ENCODE measurements at regions not wholly inside any gene's neighbourhood (a gene's known extent, or its start where the extent isn't known, plus 50 kb on each side); places are given as distances from the start of the nearest gene placed in this dataset.
"Not testable (repeated sequence)": the region's sequence is repeated elsewhere in the genome, so short reads cannot be mapped to it uniquely, and the experiment has no call there.

GRCh38 chrX:130485870-130486269 is 84.1 kb downstream of the RBMX2 start:
- ChIA-PET POLR2A (no interaction called here), CTCF (no interaction called here)
- Histone ChIP-seq H3K9me3 (ENCODE audit: control insufficient read depth in 1 of 2, insufficient read depth in 1 of 2, low read length in 2 of 2) (no peaks in the 10 kb centered on the region), H3K4me1 (ENCODE audit: insufficient read depth, low read length) (no peaks in the 10 kb centered on the region), H3K4me3 (ENCODE audit: low read length) (no peak overlapping the region), H3K27ac (ENCODE audit: low read depth in 1 of 2, low read length in 2 of 2) (no peak overlapping the region), H3K27me3 (ENCODE audit: control insufficient read depth in 1 of 2, insufficient read depth in 2 of 2, low read length in 2 of 2) (no peaks in the 10 kb centered on the region), H3K36me3 (ENCODE audit: insufficient read depth, low read length) (no peaks in the 10 kb centered on the region)
- ATAC-seq (ENCODE audit: poor library complexity) (no peak), DNase-seq (no peak)
- intact Hi-C loops (cut with DNase I, micrococcal nuclease) = no loop called here
- no peaks in the 10 kb centered on the region for H3K9me3 Mint-ChIP-seq
- no peaks in the 10 kb centered on the region for H3K4me1 Mint-ChIP-seq (ENCODE audit: low read depth)
- no peaks in the 10 kb centered on the region for H3K36me3 Mint-ChIP-seq (ENCODE audit: low read depth)
- H3K27me3 Mint-ChIP-seq = no peaks in the 10 kb centered on the region
- H3K4me3 Mint-ChIP-seq = no peak overlapping the region
- TF ChIP-seq CTCF (IDR thresholded peaks at IDR 0.05) = no peak
- H3K27ac Mint-ChIP-seq = no peak overlapping the region

GRCh38 chrX:130495502-130495901 is 93.7 kb downstream of the RBMX2 start:
- CTCF ChIA-PET = not testable (repeated sequence)

GRCh38 chrX:130497531-130497930 is 95.7 kb downstream of the RBMX2 start:
- Mint-ChIP-seq H3K27ac (no peak overlapping the region), H3K4me3 (no peak overlapping the region), H3K27me3 (no peaks in the 10 kb centered on the region), H3K4me1 (ENCODE audit: low read depth) (no peaks in the 10 kb centered on the region), H3K9me3 (no peaks in the 10 kb centered on the region), H3K36me3 (ENCODE audit: low read depth) (no peaks in the 10 kb centered on the region)
- Histone ChIP-seq H3K4me1 (ENCODE audit: insufficient read depth, low read length) (no peaks in the 10 kb centered on the region), H3K36me3 (ENCODE audit: insufficient read depth, low read length) (no peaks in the 10 kb centered on the region), H3K9me3 (ENCODE audit: control insufficient read depth in 1 of 2, insufficient read depth in 1 of 2, low read length in 2 of 2) (no peaks in the 10 kb centered on the region), H3K27me3 (ENCODE audit: control insufficient read depth in 1 of 2, insufficient read depth in 2 of 2, low read length in 2 of 2) (no peaks in the 10 kb centered on the region), H3K4me3 (ENCODE audit: low read length) (no peak overlapping the region), H3K27ac (ENCODE audit: low read depth in 1 of 2, low read length in 2 of 2) (no peak overlapping the region)
- intact Hi-C loops (cut with DNase I, micrococcal nuclease) = no loop called here
- DNase-seq (no peak), ATAC-seq (ENCODE audit: poor library complexity) (no peak)
- TF ChIP-seq CTCF (IDR thresholded peaks at IDR 0.05) = no peak
- CTCF ChIA-PET = no interaction called here
- POLR2A ChIA-PET = no interaction called here

More at GRCh38 chrX:130495502-130495901, 93.7 kb downstream of the RBMX2 start:
- H3K4me1 Mint-ChIP-seq (ENCODE audit: low read depth); POLR2A ChIA-PET; DNase-seq; intact Hi-C loops (cut with DNase I, micrococcal nuclease); H3K9me3 ChIP-seq (ENCODE audit: control insufficient read depth in 1 of 2, insufficient read depth in 1 of 2, low read length in 2 of 2); H3K9me3 Mint-ChIP-seq; H3K36me3 ChIP-seq (ENCODE audit: insufficient read depth, low read length); H3K4me1 ChIP-seq (ENCODE audit: insufficient read depth, low read length); H3K4me3 Mint-ChIP-seq; H3K27me3 Mint-ChIP-seq; H3K4me3 ChIP-seq (ENCODE audit: low read length); H3K27ac Mint-ChIP-seq; H3K36me3 Mint-ChIP-seq (ENCODE audit: low read depth); H3K27me3 ChIP-seq (ENCODE audit: control insufficient read depth in 1 of 2, insufficient read depth in 2 of 2, low read length in 2 of 2); ATAC-seq (ENCODE audit: poor library complexity); H3K27ac ChIP-seq (ENCODE audit: low read depth in 1 of 2, low read length in 2 of 2): not testable (repeated sequence)

GRCh38 chrX:130498653-130499274 is 97.0 kb downstream of the RBMX2 start:
- no peak overlapping the region for H3K4me3 Mint-ChIP-seq
- no peaks in the 10 kb centered on the region for H3K4me1 Mint-ChIP-seq (ENCODE audit: low read depth)

More at GRCh38 chrX:130498653-130499274, 97.0 kb downstream of the RBMX2 start:
- ChIA-PET CTCF (no interaction called here), POLR2A (no interaction called here)
- ATAC-seq (ENCODE audit: poor library complexity) (no peak), DNase-seq (no peak)
- no peaks in the 10 kb centered on the region for H3K27me3 Mint-ChIP-seq
- H3K27ac Mint-ChIP-seq = no peak overlapping the region
- intact Hi-C loops (cut with DNase I, micrococcal nuclease) = no loop called here
- TF ChIP-seq CTCF (IDR thresholded peaks at IDR 0.05) = no peak
- no peaks in the 10 kb centered on the region for H3K36me3 Mint-ChIP-seq (ENCODE audit: low read depth)
- Histone ChIP-seq H3K36me3 (ENCODE audit: insufficient read depth, low read length) (no peaks in the 10 kb centered on the region), H3K27me3 (ENCODE audit: control insufficient read depth in 1 of 2, insufficient read depth in 2 of 2, low read length in 2 of 2) (no peaks in the 10 kb centered on the region), H3K27ac (ENCODE audit: low read depth in 1 of 2, low read length in 2 of 2) (no peak overlapping the region), H3K4me1 (ENCODE audit: insufficient read depth, low read length) (no peaks in the 10 kb centered on the region), H3K4me3 (ENCODE audit: low read length) (no peak overlapping the region), H3K9me3 (ENCODE audit: control insufficient read depth in 1 of 2, insufficient read depth in 1 of 2, low read length in 2 of 2) (no peaks in the 10 kb centered on the region)
- no peaks in the 10 kb centered on the region for H3K9me3 Mint-ChIP-seq
